Liver (tissue), 8 donors: ENCODE measurements at regions not wholly inside any gene's neighbourhood (a gene's known extent, or its start where the extent isn't known, plus 50 kb on each side); places are given as distances from the start of the nearest gene placed in this dataset.

Experiments used
- DNase-seq: peaks from one replicate; pipeline ENCODE4 v3.0.0-alpha.2; 2017; ENCODE audit warnings: low spot score
- H3K27ac ChIP-seq, 2 donors: one replicate each; pipeline ENCODE4 v1.7.0; 2013; ENCODE audit warnings: inconsistent platforms in 2 of 2, low read length in 2 of 2, control low read depth in 1 of 2, low read depth in 1 of 2, mild to moderate bottlenecking in 1 of 2
- H3K27me3 ChIP-seq, 4 donors: one replicate each; pipeline versions ENCODE4 v1.6.1 to v1.7.0; 2013; ENCODE audit warnings: low read length in 3 of 4, inconsistent platforms in 1 of 4, mild to moderate bottlenecking in 1 of 4, moderate library complexity in 1 of 4; ENCODE audit not compliant: control insufficient read depth in 4 of 4, insufficient read depth in 4 of 4
- H3K36me3 ChIP-seq, 4 donors: one replicate each; pipeline versions ENCODE4 v1.6.1 to v1.7.0; 2013; ENCODE audit warnings: low read length in 3 of 4, mild to moderate bottlenecking in 3 of 4, low read depth in 1 of 4, moderate library complexity in 1 of 4; ENCODE audit not compliant: control insufficient read depth in 4 of 4, insufficient read depth in 3 of 4
- H3K4me1 ChIP-seq, 4 donors: one replicate each; pipeline versions ENCODE4 v1.6.1 to v1.7.0; 2013; ENCODE audit warnings: low read length in 3 of 4, mild to moderate bottlenecking in 3 of 4, moderate library complexity in 1 of 4; ENCODE audit not compliant: control insufficient read depth in 4 of 4, insufficient read depth in 4 of 4
- H3K4me3 ChIP-seq, 3 donors: one replicate each; pipeline versions ENCODE4 v1.6.1 to v1.7.0; 2013; ENCODE audit warnings: low read length in 3 of 3, control low read depth in 1 of 3, low read depth in 1 of 3, mild to moderate bottlenecking in 1 of 3
- H3K9ac ChIP-seq, 2 donors: one replicate each; pipeline ENCODE4 v1.7.0; 2013; ENCODE audit warnings: low read length in 2 of 2, mild to moderate bottlenecking in 2 of 2, moderate library complexity in 2 of 2, control low read depth in 1 of 2, low read depth in 1 of 2
- H3K9me3 ChIP-seq, 4 donors: one replicate each; pipeline versions ENCODE4 v1.6.1 to v1.7.0; 2013; ENCODE audit warnings: low read length in 3 of 4; ENCODE audit not compliant: control insufficient read depth in 4 of 4
- ATF3 ChIP-seq: IDR thresholded peaks from 2 replicates; pipeline ENCODE4 v1.6.1; 2016; ENCODE audit warnings: antibody characterized with exemption
- CTCF ChIP-seq: fragments of 150-350 bp; IDR thresholded peaks from 2 replicates; pipeline ENCODE4 v1.5.1; 2017; ENCODE audit warnings: improper control_type of control experiment, low read depth, low read length; ENCODE audit not compliant: missing input control
- EGR1 ChIP-seq, 2 donors: IDR thresholded peaks; 2 replicates each; pipeline ENCODE4 v1.6.1; 2016 to 2018; ENCODE audit warnings: antibody characterized with exemption in 2 of 2, low read depth in 2 of 2
- FOXA1 ChIP-seq: IDR thresholded peaks from 2 replicates; pipeline ENCODE4 v1.6.1; 2016; ENCODE audit warnings: antibody characterized with exemption
- FOXA2 ChIP-seq: IDR thresholded peaks from 2 replicates; pipeline ENCODE4 v1.6.1; 2016; ENCODE audit warnings: antibody characterized with exemption
- GABPA ChIP-seq, 2 donors: IDR thresholded peaks in 1 of 2; conservative IDR thresholded peaks in 1 of 2; 2 replicates each; pipeline ENCODE4 v1.6.1; 2016; ENCODE audit warnings: antibody characterized with exemption in 2 of 2, mild to moderate bottlenecking in 1 of 2, moderate library complexity in 1 of 2
- HNF4A ChIP-seq, 2 donors: conservative IDR thresholded peaks; 2 replicates each; pipeline ENCODE4 v1.6.1; 2016; ENCODE audit warnings: antibody characterized with exemption in 2 of 2, mild to moderate bottlenecking in 2 of 2
- HNF4G ChIP-seq: IDR thresholded peaks from 2 replicates; pipeline ENCODE4 v1.6.1; 2016; ENCODE audit warnings: antibody characterized with exemption
- JUND ChIP-seq, 2 donors: IDR thresholded peaks; 2 replicates each; pipeline ENCODE4 v1.6.1; 2016; ENCODE audit warnings: antibody characterized with exemption in 2 of 2
- MAX ChIP-seq: IDR thresholded peaks from 2 replicates; pipeline ENCODE4 v1.6.1; 2016; ENCODE audit warnings: antibody characterized with exemption
- NR2F2 ChIP-seq: IDR thresholded peaks from 2 replicates; pipeline ENCODE4 v1.6.1; 2016; ENCODE audit warnings: antibody characterized with exemption
- RAD21 ChIP-seq, 2 donors: IDR thresholded peaks; 2 replicates each; pipeline ENCODE4 v1.6.1; 2016; ENCODE audit warnings: antibody characterized with exemption in 2 of 2, mild to moderate bottlenecking in 2 of 2
- REST ChIP-seq: IDR thresholded peaks from 2 replicates; pipeline ENCODE4 v1.6.1; 2016; ENCODE audit warnings: antibody characterized with exemption, mild to moderate bottlenecking
- RXRA ChIP-seq, 2 donors: IDR thresholded peaks; 2 replicates each; pipeline ENCODE4 v1.6.1; 2017 to 2018; ENCODE audit warnings: antibody characterized with exemption in 2 of 2, mild to moderate bottlenecking in 1 of 2
- SP1 ChIP-seq: IDR thresholded peaks from 2 replicates; pipeline ENCODE4 v1.6.1; 2018; ENCODE audit warnings: antibody characterized with exemption, mild to moderate bottlenecking
- YY1 ChIP-seq: IDR thresholded peaks from 2 replicates; pipeline ENCODE4 v1.6.1; 2016; ENCODE audit warnings: antibody characterized with exemption, mild to moderate bottlenecking
- ZBTB33 ChIP-seq: IDR thresholded peaks from 2 replicates; pipeline ENCODE4 v1.6.1; 2016; ENCODE audit warnings: antibody characterized with exemption
- WGBS: extraction: QIAGEN DNeasy Blood & Tissue Kit; methylation state at CpG from one replicate; pipeline ENCODE4 v1.1.7; 2013; 5-methylcytosine and 5-hydroxymethylcytosine counted together
- donor health status: healthy.
- donor health status: healthy.
- donor health status: healthy.
- donor health status: healthy.
- donor health status: healthy.

GRCh38 chr14:36423430-36423829, 96.6 kb downstream of the NKX2-1 start:
- no peak overlapping the region for H3K9ac ChIP-seq
- 81% methylated on average over 5 of the region's 5 CpGs for WGBS
- no peaks in the 10 kb centered on the region for H3K9me3 ChIP-seq
- H3K4me3 ChIP-seq, result no peak overlapping the region
- TF ChIP-seq RAD21 (IDR thresholded peaks at IDR 0.05), result no peak
- TF ChIP-seq REST, result no peak
- no peak for TF ChIP-seq SP1
- H3K4me1 ChIP-seq, result no peaks in the 10 kb centered on the region
- DNase-seq, result no peak
- H3K36me3 ChIP-seq, result no peaks in the 10 kb centered on the region
- no peaks in the 10 kb centered on the region for H3K27me3 ChIP-seq
- no peak overlapping the region for H3K27ac ChIP-seq

GRCh38 chr14:36420149-36420687, 99.8 kb upstream of the MBIP start:
- WGBS, result 73% methylated on average over 4 of the region's 4 CpGs
- Histone ChIP-seq H3K36me3 (no peaks in the 10 kb centered on the region), H3K4me3 (no peak overlapping the region), H3K9me3 (no peaks in the 10 kb centered on the region), H3K9ac (no peak overlapping the region), H3K27ac (no peak overlapping the region), H3K27me3 (no peaks in the 10 kb centered on the region), H3K4me1 (no peaks in the 10 kb centered on the region)
- TF ChIP-seq HNF4G, result no peak
- no peak for TF ChIP-seq EGR1 (IDR thresholded peaks at IDR 0.05; ENCODE audit: low read depth in 2 of 2)
- no peak for TF ChIP-seq MAX
- no peak for TF ChIP-seq YY1
- TF ChIP-seq RXRA (IDR thresholded peaks at IDR 0.05), result no peak
- DNase-seq, result no peak

- DNase-seq, result no peak
- Histone ChIP-seq H3K4me3 (no peak overlapping the region), H3K9ac (no peak overlapping the region), H3K36me3 (no peaks in the 10 kb centered on the region), H3K27me3 (no peaks in the 10 kb centered on the region), H3K27ac (no peak overlapping the region), H3K4me1 (no peaks in the 10 kb centered on the region), H3K9me3 (no peaks in the 10 kb centered on the region)
- TF ChIP-seq REST, result no peak
- no peak for TF ChIP-seq MAX
- TF ChIP-seq ATF3, result no peak
- TF ChIP-seq FOXA2, result no peak
- no peak for TF ChIP-seq YY1
- no peak for TF ChIP-seq JUND (IDR thresholded peaks at IDR 0.05)
- no peak for TF ChIP-seq ZBTB33
- no peak for TF ChIP-seq SP1
- TF ChIP-seq GABPA (IDR thresholded peaks at IDR 0.05 in 1 of 2, conservative IDR thresholded peaks at IDR 0.05 in 1 of 2), result no peak
- no peak for TF ChIP-seq EGR1 (IDR thresholded peaks at IDR 0.05; ENCODE audit: low read depth in 2 of 2)
- TF ChIP-seq HNF4A (conservative IDR thresholded peaks at IDR 0.05), result no peak
- TF ChIP-seq CTCF, result no peak
- TF ChIP-seq RAD21 (IDR thresholded peaks at IDR 0.05), result no peak
- no peak for TF ChIP-seq FOXA1
- no peak for TF ChIP-seq NR2F2
These were observed 98.5 kb upstream of the MBIP start for GRCh38 chr14:36418937-36419336.
